ENCODE measurements at regions not wholly inside any gene's neighbourhood (a gene's known extent, or its start where the extent isn't known, plus 50 kb on each side); places are given as distances from the start of the nearest gene placed in this dataset.

DNA sequence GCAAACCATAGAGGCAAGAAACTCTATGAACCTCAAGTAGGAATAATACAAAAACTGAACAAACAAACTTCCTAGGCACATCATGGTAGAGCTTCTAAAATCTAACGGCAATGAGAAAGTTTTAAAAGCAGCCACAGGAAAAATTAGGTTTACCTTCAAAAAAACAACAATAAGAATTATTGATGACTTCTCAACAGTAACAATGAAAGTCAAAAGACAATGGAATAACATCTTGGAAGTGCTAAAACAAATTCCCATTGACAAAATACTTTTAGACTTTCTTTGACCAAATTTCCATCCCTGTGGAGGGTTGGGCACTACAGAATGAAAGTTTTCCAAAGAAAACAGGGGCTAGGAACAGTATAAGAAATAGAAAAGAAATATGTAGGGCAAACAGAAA is 222.9 kb upstream of the ERCC4 start:
- TF ChIP-seq, protein P1, sequence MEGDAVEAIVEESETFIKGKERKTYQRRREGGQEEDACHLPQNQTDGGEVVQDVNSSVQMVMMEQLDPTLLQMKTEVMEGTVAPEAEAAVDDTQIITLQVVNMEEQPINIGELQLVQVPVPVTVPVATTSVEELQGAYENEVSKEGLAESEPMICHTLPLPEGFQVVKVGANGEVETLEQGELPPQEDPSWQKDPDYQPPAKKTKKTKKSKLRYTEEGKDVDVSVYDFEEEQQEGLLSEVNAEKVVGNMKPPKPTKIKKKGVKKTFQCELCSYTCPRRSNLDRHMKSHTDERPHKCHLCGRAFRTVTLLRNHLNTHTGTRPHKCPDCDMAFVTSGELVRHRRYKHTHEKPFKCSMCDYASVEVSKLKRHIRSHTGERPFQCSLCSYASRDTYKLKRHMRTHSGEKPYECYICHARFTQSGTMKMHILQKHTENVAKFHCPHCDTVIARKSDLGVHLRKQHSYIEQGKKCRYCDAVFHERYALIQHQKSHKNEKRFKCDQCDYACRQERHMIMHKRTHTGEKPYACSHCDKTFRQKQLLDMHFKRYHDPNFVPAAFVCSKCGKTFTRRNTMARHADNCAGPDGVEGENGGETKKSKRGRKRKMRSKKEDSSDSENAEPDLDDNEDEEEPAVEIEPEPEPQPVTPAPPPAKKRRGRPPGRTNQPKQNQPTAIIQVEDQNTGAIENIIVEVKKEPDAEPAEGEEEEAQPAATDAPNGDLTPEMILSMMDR (conservative IDR thresholded peaks at IDR 0.05; ENCODE audit: low read length) = no peak
- no peak for TF ChIP-seq EZH2phosphoT487 (IDR thresholded peaks at IDR 0.05; ENCODE audit: borderline replicate concordance, low read depth, low read length)

Measured in OCI-LY7 (cell line).